ENCODE measurements at regions not wholly inside any gene's neighbourhood (a gene's known extent, or its start where the extent isn't known, plus 50 kb on each side); places are given as distances from the start of the nearest gene placed in this dataset.

DNA sequence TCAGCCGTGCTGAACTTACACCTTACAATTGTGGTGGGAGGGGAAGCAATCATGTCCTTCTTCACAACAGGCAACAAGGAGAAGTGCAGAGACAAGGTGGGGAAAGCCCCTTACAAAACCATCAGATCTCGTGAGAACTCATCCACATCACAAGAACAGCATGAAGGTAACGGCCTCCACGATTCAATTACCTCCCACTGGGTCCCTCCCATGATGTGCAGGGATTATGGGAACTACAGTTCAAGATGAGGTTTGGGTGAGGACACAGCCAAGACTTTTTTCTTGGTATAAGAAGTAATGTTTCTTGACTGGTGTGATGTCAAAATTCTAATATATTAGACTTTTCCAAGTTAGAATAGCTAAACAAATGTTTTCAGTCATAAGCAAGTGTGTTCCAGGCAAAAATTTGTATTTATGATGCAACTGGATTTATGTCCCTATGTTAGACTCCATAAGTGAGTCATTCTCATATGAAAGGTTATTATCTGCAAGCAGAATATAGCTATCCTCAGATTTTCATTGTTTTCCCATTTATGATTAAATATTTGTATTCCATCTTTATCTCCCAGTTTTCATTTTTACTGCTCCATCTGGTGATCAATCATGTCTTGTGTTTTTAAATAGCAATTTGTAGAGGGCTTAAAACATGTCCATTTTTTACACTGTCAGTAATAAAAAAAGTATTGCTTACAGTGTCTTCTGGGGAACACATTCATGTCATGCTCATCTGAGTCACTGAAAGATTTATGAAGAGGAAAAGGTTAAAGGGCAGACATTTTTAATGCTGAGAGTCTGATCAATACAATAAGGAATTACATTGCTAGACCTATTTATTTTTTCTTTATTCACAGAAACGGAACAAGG lies 995.2 kb upstream of the CDH2 start:
- Histone ChIP-seq H2AFZ (ENCODE audit: control insufficient read depth, low read depth, low read length) (no peak overlapping the region), H4K20me1 (ENCODE audit: control insufficient read depth, insufficient read depth) (no peaks in the 10 kb centered on the region), H3K36me3 (ENCODE audit: control insufficient read depth in 2 of 2, insufficient read depth in 2 of 2, low read length in 1 of 2) (no peaks in the 10 kb centered on the region), H3K9me3 (replicated peaks; ENCODE audit: control insufficient read depth, insufficient read depth, low read length) (no peaks in the 10 kb centered on the region), H3K27me3 (replicated peaks in 1 of 2; ENCODE audit: control insufficient read depth in 2 of 2, insufficient read depth in 2 of 2, low read length in 1 of 2) (no peaks in the 10 kb centered on the region; a peak in 1 of 4 replicates), H3K79me2 (ENCODE audit: control insufficient read depth, insufficient read depth, low read length) (no peaks in the 10 kb centered on the region), H3K4me2 (ENCODE audit: control insufficient read depth, insufficient read depth) (no peak overlapping the region), H3K4me1 (ENCODE audit: control insufficient read depth, insufficient read depth, low read length) (no peaks in the 10 kb centered on the region), H3K4me3 (no peak overlapping the region), H3K9ac (ENCODE audit: control insufficient read depth, insufficient read depth, low read length) (no peak overlapping the region), H3K27ac (ENCODE audit: control insufficient read depth, insufficient read depth) (no peak overlapping the region)
- FAIRE-seq (no peak), ATAC-seq (no peak), DNase-seq (ENCODE audit: low read depth, low spot score) (no peak)
- intact Hi-C loops (cut with micrococcal nuclease; ENCODE audit: unreplicated experiment) (no loop called here), in situ Hi-C loops (cut with MboI) (no loop called here)
- BruUV-seq (replicated peaks): no TSS peak
- ChIA-PET POLR2A (no interaction called here), RAD21 (ENCODE audit: unreplicated experiment) (no interaction called here), CTCF (no interaction called here), SMC1A (ENCODE audit: uncharacterized antibody, unreplicated experiment) (interaction anchor here (1.0 kb wide), 1 partner anchor 15 kb away, joined by 4 read pairs; no protein-coding TSS in a partner anchor)
- 12% methylated on average over 5 of the region's 5 CpGs for WGBS (ENCODE audit: insufficient coverage, insufficient replicate concordance, low lambda C conversion rate, missing lambda C conversion rate)
- TF ChIP-seq, protein P1, sequence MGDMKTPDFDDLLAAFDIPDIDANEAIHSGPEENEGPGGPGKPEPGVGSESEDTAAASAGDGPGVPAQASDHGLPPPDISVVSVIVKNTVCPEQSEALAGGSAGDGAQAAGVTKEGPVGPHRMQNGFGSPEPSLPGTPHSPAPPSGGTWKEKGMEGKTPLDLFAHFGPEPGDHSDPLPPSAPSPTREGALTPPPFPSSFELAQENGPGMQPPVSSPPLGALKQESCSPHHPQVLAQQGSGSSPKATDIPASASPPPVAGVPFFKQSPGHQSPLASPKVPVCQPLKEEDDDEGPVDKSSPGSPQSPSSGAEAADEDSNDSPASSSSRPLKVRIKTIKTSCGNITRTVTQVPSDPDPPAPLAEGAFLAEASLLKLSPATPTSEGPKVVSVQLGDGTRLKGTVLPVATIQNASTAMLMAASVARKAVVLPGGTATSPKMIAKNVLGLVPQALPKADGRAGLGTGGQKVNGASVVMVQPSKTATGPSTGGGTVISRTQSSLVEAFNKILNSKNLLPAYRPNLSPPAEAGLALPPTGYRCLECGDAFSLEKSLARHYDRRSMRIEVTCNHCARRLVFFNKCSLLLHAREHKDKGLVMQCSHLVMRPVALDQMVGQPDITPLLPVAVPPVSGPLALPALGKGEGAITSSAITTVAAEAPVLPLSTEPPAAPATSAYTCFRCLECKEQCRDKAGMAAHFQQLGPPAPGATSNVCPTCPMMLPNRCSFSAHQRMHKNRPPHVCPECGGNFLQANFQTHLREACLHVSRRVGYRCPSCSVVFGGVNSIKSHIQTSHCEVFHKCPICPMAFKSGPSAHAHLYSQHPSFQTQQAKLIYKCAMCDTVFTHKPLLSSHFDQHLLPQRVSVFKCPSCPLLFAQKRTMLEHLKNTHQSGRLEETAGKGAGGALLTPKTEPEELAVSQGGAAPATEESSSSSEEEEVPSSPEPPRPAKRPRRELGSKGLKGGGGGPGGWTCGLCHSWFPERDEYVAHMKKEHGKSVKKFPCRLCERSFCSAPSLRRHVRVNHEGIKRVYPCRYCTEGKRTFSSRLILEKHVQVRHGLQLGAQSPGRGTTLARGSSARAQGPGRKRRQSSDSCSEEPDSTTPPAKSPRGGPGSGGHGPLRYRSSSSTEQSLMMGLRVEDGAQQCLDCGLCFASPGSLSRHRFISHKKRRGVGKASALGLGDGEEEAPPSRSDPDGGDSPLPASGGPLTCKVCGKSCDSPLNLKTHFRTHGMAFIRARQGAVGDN (IDR thresholded peaks at IDR 0.05): no peak
- TF ChIP-seq, protein P2, sequence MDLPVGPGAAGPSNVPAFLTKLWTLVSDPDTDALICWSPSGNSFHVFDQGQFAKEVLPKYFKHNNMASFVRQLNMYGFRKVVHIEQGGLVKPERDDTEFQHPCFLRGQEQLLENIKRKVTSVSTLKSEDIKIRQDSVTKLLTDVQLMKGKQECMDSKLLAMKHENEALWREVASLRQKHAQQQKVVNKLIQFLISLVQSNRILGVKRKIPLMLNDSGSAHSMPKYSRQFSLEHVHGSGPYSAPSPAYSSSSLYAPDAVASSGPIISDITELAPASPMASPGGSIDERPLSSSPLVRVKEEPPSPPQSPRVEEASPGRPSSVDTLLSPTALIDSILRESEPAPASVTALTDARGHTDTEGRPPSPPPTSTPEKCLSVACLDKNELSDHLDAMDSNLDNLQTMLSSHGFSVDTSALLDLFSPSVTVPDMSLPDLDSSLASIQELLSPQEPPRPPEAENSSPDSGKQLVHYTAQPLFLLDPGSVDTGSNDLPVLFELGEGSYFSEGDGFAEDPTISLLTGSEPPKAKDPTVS (IDR thresholded peaks at IDR 0.05; ENCODE audit: low read depth, low read length): no peak
- TF ChIP-seq, protein P3, sequence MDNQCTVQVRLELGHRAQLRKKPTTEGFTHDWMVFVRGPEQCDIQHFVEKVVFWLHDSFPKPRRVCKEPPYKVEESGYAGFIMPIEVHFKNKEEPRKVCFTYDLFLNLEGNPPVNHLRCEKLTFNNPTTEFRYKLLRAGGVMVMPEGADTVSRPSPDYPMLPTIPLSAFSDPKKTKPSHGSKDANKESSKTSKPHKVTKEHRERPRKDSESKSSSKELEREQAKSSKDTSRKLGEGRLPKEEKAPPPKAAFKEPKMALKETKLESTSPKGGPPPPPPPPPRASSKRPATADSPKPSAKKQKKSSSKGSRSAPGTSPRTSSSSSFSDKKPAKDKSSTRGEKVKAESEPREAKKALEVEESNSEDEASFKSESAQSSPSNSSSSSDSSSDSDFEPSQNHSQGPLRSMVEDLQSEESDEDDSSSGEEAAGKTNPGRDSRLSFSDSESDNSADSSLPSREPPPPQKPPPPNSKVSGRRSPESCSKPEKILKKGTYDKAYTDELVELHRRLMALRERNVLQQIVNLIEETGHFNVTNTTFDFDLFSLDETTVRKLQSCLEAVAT (IDR thresholded peaks at IDR 0.05): no peak
- TF ChIP-seq POLR2AphosphoS5 (IDR thresholded peaks at IDR 0.05; ENCODE audit: low read length) (no peak), ZNF217 (IDR thresholded peaks at IDR 0.05) (no peak), IKZF1 (conservative IDR thresholded peaks at IDR 0.05) (no peak)
- TF ChIP-seq, protein P4, sequence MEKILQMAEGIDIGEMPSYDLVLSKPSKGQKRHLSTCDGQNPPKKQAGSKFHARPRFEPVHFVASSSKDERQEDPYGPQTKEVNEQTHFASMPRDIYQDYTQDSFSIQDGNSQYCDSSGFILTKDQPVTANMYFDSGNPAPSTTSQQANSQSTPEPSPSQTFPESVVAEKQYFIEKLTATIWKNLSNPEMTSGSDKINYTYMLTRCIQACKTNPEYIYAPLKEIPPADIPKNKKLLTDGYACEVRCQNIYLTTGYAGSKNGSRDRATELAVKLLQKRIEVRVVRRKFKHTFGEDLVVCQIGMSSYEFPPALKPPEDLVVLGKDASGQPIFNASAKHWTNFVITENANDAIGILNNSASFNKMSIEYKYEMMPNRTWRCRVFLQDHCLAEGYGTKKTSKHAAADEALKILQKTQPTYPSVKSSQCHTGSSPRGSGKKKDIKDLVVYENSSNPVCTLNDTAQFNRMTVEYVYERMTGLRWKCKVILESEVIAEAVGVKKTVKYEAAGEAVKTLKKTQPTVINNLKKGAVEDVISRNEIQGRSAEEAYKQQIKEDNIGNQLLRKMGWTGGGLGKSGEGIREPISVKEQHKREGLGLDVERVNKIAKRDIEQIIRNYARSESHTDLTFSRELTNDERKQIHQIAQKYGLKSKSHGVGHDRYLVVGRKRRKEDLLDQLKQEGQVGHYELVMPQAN (conservative IDR thresholded peaks at IDR 0.05): no peak
